ENCODE measurements at regions not wholly inside any gene's neighbourhood (a gene's known extent, or its start where the extent isn't known, plus 50 kb on each side); places are given as distances from the start of the nearest gene placed in this dataset.

- Mint-ChIP-seq H3K27ac (no peak overlapping the region), H3K4me3 (no peak overlapping the region), H3K9me3 (ENCODE audit: low read depth) (no peaks in the 10 kb centered on the region), H3K4me1 (peaks cover 31% of the 10 kb centered on the region), H3K27me3 (peaks cover 6% of the 10 kb centered on the region), H3K36me3 (ENCODE audit: low read depth) (no peaks in the 10 kb centered on the region)
- ATAC-seq: peak; percentile 86
- ChIA-PET CTCF (interaction anchor here (1.0 kb wide), 1 partner anchor 10 kb away, joined by 6 read pairs; no protein-coding TSS in a partner anchor), POLR2A (no interaction called here)
- intact Hi-C loops (cut with DNase I, micrococcal nuclease): no loop called here
- DNase-seq: no peak
These were observed 235.8 kb upstream of the TNP1 start for GRCh38 chr2:217095511-217096205.

GRCh38 chr2:217092710-217093379 lies 233.0 kb upstream of the TNP1 start:
- H3K36me3 Mint-ChIP-seq (ENCODE audit: low read depth): no peaks in the 10 kb centered on the region
- POLR2A ChIA-PET: no interaction called here
- intact Hi-C loops (cut with DNase I, micrococcal nuclease): no loop called here

DNA sequence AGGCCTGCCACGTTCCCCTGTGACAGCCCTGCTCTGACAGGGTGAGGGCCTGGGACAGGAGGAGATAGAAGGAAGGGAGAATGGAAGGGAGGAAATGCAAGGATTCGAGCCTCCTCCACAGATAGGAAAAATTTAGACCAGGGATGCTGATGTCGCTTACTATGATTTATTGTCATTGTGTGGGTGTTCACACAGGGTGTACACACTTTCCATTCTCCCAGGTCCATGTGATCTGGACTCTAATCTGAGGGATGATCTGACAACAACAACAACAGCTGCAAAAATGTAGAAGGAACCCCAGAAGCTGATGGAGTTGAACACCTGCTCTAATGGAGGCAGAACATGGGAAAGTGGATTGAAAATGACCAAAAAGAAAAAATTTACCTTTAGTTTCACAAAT lies 231.7 kb upstream of the TNP1 start:
- H3K36me3 Mint-ChIP-seq (ENCODE audit: low read depth): no peaks in the 10 kb centered on the region
- intact Hi-C loops (cut with DNase I, micrococcal nuclease): loop anchor here in 1 of 2 experiments (2.0 kb wide), 1 partner anchor 399 kb away; no protein-coding TSS in a partner anchor
- H3K27me3 Mint-ChIP-seq: peaks cover 4% of the 10 kb centered on the region
- H3K4me1 Mint-ChIP-seq: peaks cover 62% of the 10 kb centered on the region
- CTCF ChIA-PET: no interaction called here
- ATAC-seq: no peak
- H3K9me3 Mint-ChIP-seq (ENCODE audit: low read depth): no peaks in the 10 kb centered on the region
- H3K4me3 Mint-ChIP-seq: no peak overlapping the region
- POLR2A ChIA-PET: no interaction called here
- DNase-seq: no peak
- H3K27ac Mint-ChIP-seq: peak overlapping the region; percentile 28

More at GRCh38 chr2:217092710-217093379, 233.0 kb upstream of the TNP1 start:
- DNase-seq (no peak), ATAC-seq (no peak)
- Mint-ChIP-seq H3K4me1 (peaks cover 54% of the 10 kb centered on the region), H3K9me3 (ENCODE audit: low read depth) (no peaks in the 10 kb centered on the region), H3K4me3 (no peak overlapping the region), H3K27me3 (peaks cover 6% of the 10 kb centered on the region), H3K27ac (no peak overlapping the region)
- CTCF ChIA-PET: no interaction called here

DNA sequence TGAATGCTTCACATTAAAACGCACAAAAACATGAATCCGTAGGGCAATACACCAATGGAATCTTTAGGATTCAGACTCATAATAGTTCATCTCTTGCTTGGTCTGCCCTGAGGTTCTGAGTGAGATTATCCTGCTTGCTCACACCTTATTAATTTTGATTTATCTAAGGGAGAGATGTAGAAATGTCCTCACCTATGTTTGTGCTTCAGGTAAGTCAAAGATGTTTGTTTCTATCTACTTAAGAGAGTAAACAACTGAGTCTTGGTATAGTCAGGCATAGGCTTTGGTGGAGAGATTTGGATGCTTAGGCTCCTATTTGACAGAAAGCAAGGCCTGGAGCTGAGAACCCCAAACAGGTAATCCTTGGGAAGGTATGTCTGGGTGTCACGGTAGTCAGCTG lies 231.0 kb upstream of the TNP1 start:
- Mint-ChIP-seq H3K27me3 (peaks cover 4% of the 10 kb centered on the region), H3K36me3 (ENCODE audit: low read depth) (no peaks in the 10 kb centered on the region), H3K4me1 (peaks cover 62% of the 10 kb centered on the region), H3K4me3 (no peak overlapping the region), H3K27ac (no peak overlapping the region), H3K9me3 (ENCODE audit: low read depth) (no peaks in the 10 kb centered on the region)
- no peak for ATAC-seq
- ChIA-PET CTCF (interaction anchor here (1.2 to 1.3 kb wide), 2 partner anchors 133 to 622 kb away, joined by 3 to 4 read pairs; no protein-coding TSS in a partner anchor), POLR2A (no interaction called here)
- no peak for DNase-seq
- intact Hi-C loops (cut with DNase I, micrococcal nuclease): loop anchor here (1.0 to 2.0 kb wide), 2 partner anchors 132 to 398 kb away; no protein-coding TSS in a partner anchor

GRCh38 chr2:217090024-217090473 lies 230.2 kb upstream of the TNP1 start:
- Mint-ChIP-seq H3K27ac (no peak overlapping the region), H3K27me3 (peaks cover 4% of the 10 kb centered on the region), H3K36me3 (ENCODE audit: low read depth) (no peaks in the 10 kb centered on the region), H3K4me1 (peaks cover 58% of the 10 kb centered on the region), H3K4me3 (no peak overlapping the region), H3K9me3 (ENCODE audit: low read depth) (no peaks in the 10 kb centered on the region)
- DNase-seq: peak; percentile 44
- ChIA-PET CTCF (interaction anchor here (0.6 to 1.3 kb wide), 4 partner anchors 12 to 623 kb away, joined by 3 to 4 read pairs (median 3); no protein-coding TSS in a partner anchor), POLR2A (interaction anchor here (0.6 kb wide), 1 partner anchor 129 kb away, joined by 4 read pairs; no protein-coding TSS in a partner anchor)
- intact Hi-C loops (cut with DNase I, micrococcal nuclease): loop anchor here (1.0 to 2.0 kb wide), 2 partner anchors 133 to 397 kb away; no protein-coding TSS in a partner anchor
- ATAC-seq: peak; percentile 83

- peak overlapping the region; percentile 35 for H3K27ac Mint-ChIP-seq
- intact Hi-C loops (cut with DNase I, micrococcal nuclease): loop anchor here in 1 of 2 experiments (1.0 kb wide), 1 partner anchor 137 kb away; no protein-coding TSS in a partner anchor
- H3K4me3 Mint-ChIP-seq: no peak overlapping the region
- no peaks in the 10 kb centered on the region for H3K36me3 Mint-ChIP-seq (ENCODE audit: low read depth)
- peaks cover 49% of the 10 kb centered on the region for H3K4me1 Mint-ChIP-seq
- ATAC-seq (no peak), DNase-seq (no peak)
- peaks cover 3% of the 10 kb centered on the region for H3K27me3 Mint-ChIP-seq
- H3K9me3 Mint-ChIP-seq (ENCODE audit: low read depth): no peaks in the 10 kb centered on the region
- POLR2A ChIA-PET: no interaction called here
- CTCF ChIA-PET: interaction anchor here (0.6 to 1.9 kb wide), 2 partner anchors 12 to 80 kb away, joined by 3 to 4 read pairs; no protein-coding TSS in a partner anchor
These were observed 226.9 kb upstream of the TNP1 start for GRCh38 chr2:217086718-217087117.

GRCh38 chr2:217086038-217086522 lies 226.2 kb upstream of the TNP1 start:
- Mint-ChIP-seq H3K9me3 (ENCODE audit: low read depth) (no peaks in the 10 kb centered on the region), H3K4me1 (peaks cover 43% of the 10 kb centered on the region), H3K4me3 (no peak overlapping the region), H3K27me3 (peaks cover 3% of the 10 kb centered on the region), H3K27ac (peak overlapping the region; percentile 11), H3K36me3 (ENCODE audit: low read depth) (no peaks in the 10 kb centered on the region)
- DNase-seq (peak; percentile 72), ATAC-seq (peak; percentile 72)
- ChIA-PET POLR2A (no interaction called here), CTCF (interaction anchor here (1.9 kb wide), 1 partner anchor 12 kb away, joined by 4 read pairs; no protein-coding TSS in a partner anchor)
- intact Hi-C loops (cut with DNase I, micrococcal nuclease): loop anchor here in 1 of 2 experiments (1.0 kb wide), 1 partner anchor 137 kb away; no protein-coding TSS in a partner anchor

- peak overlapping the region; percentile 11 for H3K27ac Mint-ChIP-seq
- no peaks in the 10 kb centered on the region for H3K9me3 Mint-ChIP-seq (ENCODE audit: low read depth)
- ChIA-PET CTCF (interaction anchor here (1.9 kb wide), 1 partner anchor 11 kb away, joined by 4 read pairs; no protein-coding TSS in a partner anchor), POLR2A (no interaction called here)
- ATAC-seq (peak; percentile 17), DNase-seq (peak; percentile 33)
- no peaks in the 10 kb centered on the region for H3K36me3 Mint-ChIP-seq (ENCODE audit: low read depth)
- peaks cover 3% of the 10 kb centered on the region for H3K27me3 Mint-ChIP-seq
- peaks cover 40% of the 10 kb centered on the region for H3K4me1 Mint-ChIP-seq
- intact Hi-C loops (cut with DNase I, micrococcal nuclease): no loop called here
- no peak overlapping the region for H3K4me3 Mint-ChIP-seq
These were observed 225.7 kb upstream of the TNP1 start for GRCh38 chr2:217085543-217085942.

DNA sequence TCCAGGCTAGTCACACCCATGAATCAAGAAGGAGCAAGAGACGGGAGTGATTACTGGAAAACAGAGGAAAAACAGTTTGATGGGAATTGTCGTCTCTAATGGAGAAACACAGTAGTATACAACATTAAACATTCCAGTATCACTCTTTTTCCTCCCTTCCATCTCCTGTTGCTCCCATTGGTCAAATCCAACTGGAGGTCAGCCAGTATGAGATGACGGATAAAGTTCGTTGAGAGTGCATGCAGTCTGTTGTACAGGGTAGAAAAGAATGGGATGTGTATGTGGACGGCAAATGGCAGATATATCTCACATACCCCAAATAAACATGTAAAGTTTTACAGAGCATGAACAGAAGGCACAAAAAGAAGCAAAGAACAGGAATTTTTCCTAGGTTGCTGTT lies 221.9 kb upstream of the TNP1 start:
- Mint-ChIP-seq H3K27ac (no peak overlapping the region), H3K9me3 (ENCODE audit: low read depth) (no peaks in the 10 kb centered on the region), H3K4me1 (peaks cover 22% of the 10 kb centered on the region), H3K36me3 (ENCODE audit: low read depth) (no peaks in the 10 kb centered on the region), H3K27me3 (peaks cover 3% of the 10 kb centered on the region), H3K4me3 (no peak overlapping the region)
- ChIA-PET POLR2A (no interaction called here), CTCF (no interaction called here)
- intact Hi-C loops (cut with DNase I, micrococcal nuclease): no loop called here
- DNase-seq (no peak), ATAC-seq (no peak)

- ChIA-PET POLR2A (no interaction called here), CTCF (interaction anchor here (0.8 to 1.2 kb wide), 2 partner anchors 29 to 66 kb away, joined by 3 to 4 read pairs; no protein-coding TSS in a partner anchor)
- Mint-ChIP-seq H3K4me3 (no peak overlapping the region), H3K4me1 (peaks cover 10% of the 10 kb centered on the region), H3K36me3 (ENCODE audit: low read depth) (no peaks in the 10 kb centered on the region), H3K9me3 (ENCODE audit: low read depth) (no peaks in the 10 kb centered on the region), H3K27me3 (peaks cover 3% of the 10 kb centered on the region), H3K27ac (no peak overlapping the region)
- DNase-seq: no peak
- no peak for ATAC-seq
- intact Hi-C loops (cut with DNase I, micrococcal nuclease): no loop called here
These were observed 219.3 kb upstream of the TNP1 start for GRCh38 chr2:217079165-217079564.

DNA sequence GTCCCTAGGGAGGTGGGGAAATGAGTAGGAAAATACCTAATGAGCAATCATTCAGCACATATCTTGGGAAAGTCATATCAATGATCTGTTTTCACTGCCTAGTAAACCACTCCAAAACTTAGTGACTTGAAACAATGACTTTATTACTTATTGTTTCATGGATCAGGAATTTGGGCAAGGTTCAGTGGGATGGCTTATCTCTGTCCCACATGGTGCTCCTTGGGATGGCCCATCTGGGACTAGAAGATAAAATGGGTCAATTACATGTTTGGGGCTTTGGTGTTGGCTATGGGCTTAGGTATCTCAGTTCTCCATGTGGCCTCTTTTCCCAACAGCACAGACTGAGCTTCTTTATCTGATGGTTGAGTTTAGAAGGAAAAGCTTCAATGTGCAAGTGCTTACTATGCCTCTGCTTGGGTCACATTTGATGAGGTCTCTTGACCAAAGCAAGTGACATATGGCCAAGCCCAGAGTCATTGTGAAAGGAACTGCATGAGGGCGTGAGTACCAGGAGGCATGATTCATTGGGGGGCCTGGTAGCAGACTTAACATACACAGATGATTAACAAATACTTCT lies 218.1 kb upstream of the TNP1 start:
- ChIA-PET CTCF (interaction anchor here (0.9 to 1.0 kb wide), 2 partner anchors 12 to 15 kb away, joined by 3 to 4 read pairs; no protein-coding TSS in a partner anchor), POLR2A (no interaction called here)
- ATAC-seq (peak; percentile 55), DNase-seq (peak; percentile 27)
- H3K4me3 Mint-ChIP-seq: no peak overlapping the region
- H3K27ac Mint-ChIP-seq: no peak overlapping the region
- H3K27me3 Mint-ChIP-seq: no peaks in the 10 kb centered on the region
- peaks cover 10% of the 10 kb centered on the region for H3K4me1 Mint-ChIP-seq
- intact Hi-C loops (cut with DNase I, micrococcal nuclease): no loop called here
- H3K36me3 Mint-ChIP-seq (ENCODE audit: low read depth): no peaks in the 10 kb centered on the region
- H3K9me3 Mint-ChIP-seq (ENCODE audit: low read depth): no peaks in the 10 kb centered on the region

Data from activated CD4-positive, alpha-beta T cell treated with anti-CD3 and anti-CD28 coated beads for 36 hours (primary cell).